ENCODE measurements at regions not wholly inside any gene's neighbourhood (a gene's known extent, or its start where the extent isn't known, plus 50 kb on each side); places are given as distances from the start of the nearest gene placed in this dataset.

GRCh38 chr9:7325995-7326394 lies 473.6 kb downstream of the DMAC1 start:
- H3K4me3 ChIP-seq = no peak overlapping the region
- no peak for DNase-seq
- H3K4me1 ChIP-seq = no peaks in the 10 kb centered on the region
- H3K27me3 ChIP-seq = no peaks in the 10 kb centered on the region
- ATAC-seq = no peak
- intact Hi-C loops (cut with DNase I) = no loop called here
- no peak overlapping the region for H3K27ac ChIP-seq
- TF ChIP-seq CTCF (IDR thresholded peaks at IDR 0.05) = no peak
- H3K9me3 ChIP-seq = no peaks in the 10 kb centered on the region
- H3K36me3 ChIP-seq = no peaks in the 10 kb centered on the region

GRCh38 chr9:7324152-7324598 lies 475.4 kb downstream of the DMAC1 start:
- TF ChIP-seq CTCF (IDR thresholded peaks at IDR 0.05) = no peak
- H3K4me1 ChIP-seq = no peaks in the 10 kb centered on the region
- no peak overlapping the region for H3K27ac ChIP-seq
- no peaks in the 10 kb centered on the region for H3K36me3 ChIP-seq
- intact Hi-C loops (cut with DNase I) = no loop called here
- ATAC-seq = no peak
- H3K9me3 ChIP-seq = no peaks in the 10 kb centered on the region
- H3K4me3 ChIP-seq = no peak overlapping the region
- H3K27me3 ChIP-seq = no peaks in the 10 kb centered on the region
- no peak for DNase-seq

- ATAC-seq (no peak), DNase-seq (no peak)
- intact Hi-C loops (cut with DNase I) = no loop called here
- H3K27ac ChIP-seq = no peak overlapping the region
- no peaks in the 10 kb centered on the region for H3K9me3 ChIP-seq
- no peaks in the 10 kb centered on the region for H3K4me1 ChIP-seq
- H3K36me3 ChIP-seq = no peaks in the 10 kb centered on the region
- no peak for TF ChIP-seq CTCF (IDR thresholded peaks at IDR 0.05)
- H3K27me3 ChIP-seq = no peaks in the 10 kb centered on the region
- no peak overlapping the region for H3K4me3 ChIP-seq
These were observed 478.7 kb downstream of the DMAC1 start for GRCh38 chr9:7320841-7321240.

GRCh38 chr9:7320139-7320538 lies 479.4 kb downstream of the DMAC1 start:
- no peak for DNase-seq
- no peaks in the 10 kb centered on the region for H3K36me3 ChIP-seq

GRCh38 chr9:7318920-7319319 lies 480.7 kb downstream of the DMAC1 start:
- intact Hi-C loops (cut with DNase I) = no loop called here
- ATAC-seq (no peak), DNase-seq (no peak)
- TF ChIP-seq CTCF (IDR thresholded peaks at IDR 0.05) = no peak
- Histone ChIP-seq H3K27ac (no peak overlapping the region), H3K9me3 (peaks cover 0 to 4% of the 10 kb centered on the region in 2 donors), H3K36me3 (no peaks in the 10 kb centered on the region), H3K27me3 (no peaks in the 10 kb centered on the region), H3K4me1 (no peaks in the 10 kb centered on the region), H3K4me3 (no peak overlapping the region)

More at GRCh38 chr9:7320139-7320538, 479.4 kb downstream of the DMAC1 start:
- Histone ChIP-seq H3K4me1 (no peaks in the 10 kb centered on the region), H3K4me3 (no peak overlapping the region), H3K27me3 (no peaks in the 10 kb centered on the region), H3K9me3 (no peaks in the 10 kb centered on the region), H3K27ac (no peak overlapping the region)
- intact Hi-C loops (cut with DNase I) = no loop called here
- TF ChIP-seq CTCF (IDR thresholded peaks at IDR 0.05) = no peak
- no peak for ATAC-seq

All from left lung (tissue), 4 donors.